BJ (cell line): ENCODE measurements at regions not wholly inside any gene's neighbourhood (a gene's known extent, or its start where the extent isn't known, plus 50 kb on each side); places are given as distances from the start of the nearest gene placed in this dataset.

Experiments
- CTCF ChIA-PET: fragments of 350-600 bp; formaldehyde crosslinking; extraction: SDS; loops from one replicate; lab custom pipeline; 2021; ENCODE audit warnings: antibody characterized with exemption, inconsistent platforms; lab: Yijun Ruan, JAX
- POLR2A ChIA-PET: fragments of 300-600 bp; sonication (Branson Sonifier 250); formaldehyde crosslinking; extraction: SDS; loops from one replicate; lab custom pipeline; 2021; ENCODE audit warnings: antibody characterized with exemption; lab: Charles Lee
- DNase-seq: peaks from one replicate; pipeline ENCODE4 v3.0.0-alpha.2; 2011; ENCODE audit warnings: low read depth
- H3K27me3 ChIP-seq: 2 replicates; pipeline ENCODE4 v1.6.0; 2011; ENCODE audit warnings: low read length; ENCODE audit not compliant: control insufficient read depth, insufficient read depth
- H3K36me3 ChIP-seq: 2 replicates; pipeline ENCODE4 v1.5.1; 2011; ENCODE audit warnings: low read length; ENCODE audit not compliant: control insufficient read depth, insufficient read depth
- H3K4me3 ChIP-seq: 2 replicates; pipeline ENCODE4 v1.5.1; 2011; ENCODE audit warnings: low read depth, mild to moderate bottlenecking, control low read depth, low read length
- CTCF ChIP-seq: IDR thresholded peaks from 2 replicates; pipeline ENCODE4 v1.5.1; 2011; ENCODE audit warnings: low read depth, mild to moderate bottlenecking, control low read depth, inconsistent platforms, low read length, moderate library complexity; ENCODE audit not compliant: insufficient read depth

DNA sequence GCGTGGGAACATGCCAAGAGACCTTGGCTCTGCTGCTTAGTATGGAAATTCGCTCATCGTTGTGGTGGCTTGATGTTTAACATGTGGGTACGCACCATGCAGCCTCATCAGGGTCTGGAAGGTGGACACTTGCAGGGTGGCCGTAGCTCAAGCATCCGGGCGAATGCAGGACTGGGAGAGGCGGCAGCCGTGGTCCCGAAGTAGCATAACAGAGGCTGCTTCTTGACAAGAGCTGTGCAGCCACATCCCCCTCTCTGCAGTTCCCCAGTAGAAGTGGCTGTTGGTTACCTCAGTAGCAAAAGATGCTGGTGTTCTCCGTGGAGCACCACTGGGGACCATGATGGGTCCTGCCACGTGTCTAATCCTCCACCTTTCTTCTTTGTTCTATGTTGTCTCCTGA lies 195.0 kb downstream of the THBS2 start:
- no peak for TF ChIP-seq CTCF
- POLR2A ChIA-PET, result no interaction called here
- CTCF ChIA-PET, result no interaction called here
- Histone ChIP-seq H3K4me3 (no peak overlapping the region), H3K36me3 (no peaks in the 10 kb centered on the region), H3K27me3 (no peaks in the 10 kb centered on the region)
- no peak for DNase-seq

DNA sequence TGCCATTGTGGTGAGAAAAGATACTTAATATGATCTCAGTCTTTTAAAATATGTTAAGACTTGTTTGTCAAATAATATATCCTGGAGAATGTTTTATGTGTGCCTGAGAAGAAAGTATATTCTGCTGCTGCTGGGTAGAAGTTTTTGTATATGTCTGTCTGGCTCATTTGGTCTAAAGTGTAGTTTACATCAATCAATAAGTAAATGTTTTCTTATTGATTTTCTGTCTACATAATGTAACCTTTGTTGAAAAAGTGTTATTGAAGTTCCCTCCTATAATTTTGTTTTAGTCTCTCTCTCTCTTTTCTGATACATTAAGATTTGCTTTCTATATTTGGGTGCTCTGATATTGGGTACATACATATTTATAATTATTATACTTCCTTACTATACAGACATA lies 201.2 kb downstream of the THBS2 start:
- TF ChIP-seq CTCF, result no peak
- ChIA-PET CTCF (no interaction called here), POLR2A (no interaction called here)
- H3K27me3 ChIP-seq, result no peaks in the 10 kb centered on the region
- DNase-seq, result no peak
- no peak overlapping the region for H3K4me3 ChIP-seq
- H3K36me3 ChIP-seq, result no peaks in the 10 kb centered on the region

DNA sequence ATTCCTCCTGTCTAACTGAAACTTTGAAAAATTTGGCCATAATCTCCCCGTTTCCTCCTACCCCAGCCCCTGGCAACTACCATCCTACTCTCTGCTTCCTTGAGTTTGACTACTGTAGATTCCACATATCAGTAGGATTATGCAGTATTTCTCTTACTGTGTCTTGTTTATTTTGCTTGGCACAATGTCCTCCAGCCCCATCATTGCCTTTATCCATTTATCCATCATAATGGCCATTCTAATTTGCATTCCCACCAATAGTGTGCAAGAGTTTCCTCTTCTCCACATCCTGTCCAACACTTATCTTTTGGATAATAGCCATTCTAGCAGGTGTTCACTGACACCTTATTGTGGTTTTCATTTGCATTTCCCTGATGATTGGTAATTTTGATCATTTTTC lies 202.3 kb downstream of the THBS2 start:
- Histone ChIP-seq H3K36me3 (no peaks in the 10 kb centered on the region), H3K27me3 (no peaks in the 10 kb centered on the region), H3K4me3 (no peak overlapping the region)
- no peak for DNase-seq
- CTCF ChIA-PET, result no interaction called here
- POLR2A ChIA-PET, result no interaction called here
- TF ChIP-seq CTCF, result no peak

GRCh38 chr6:169048865-169049205 lies 204.8 kb downstream of the THBS2 start:
- Histone ChIP-seq H3K36me3 (no peaks in the 10 kb centered on the region), H3K27me3 (no peaks in the 10 kb centered on the region), H3K4me3 (no peak overlapping the region)
- ChIA-PET CTCF (interaction anchor here (1.4 kb wide), 1 partner anchor 16 kb away, joined by 3 read pairs; no protein-coding TSS in a partner anchor), POLR2A (no interaction called here)
- DNase-seq, result no peak
- TF ChIP-seq CTCF, result no peak

DNA sequence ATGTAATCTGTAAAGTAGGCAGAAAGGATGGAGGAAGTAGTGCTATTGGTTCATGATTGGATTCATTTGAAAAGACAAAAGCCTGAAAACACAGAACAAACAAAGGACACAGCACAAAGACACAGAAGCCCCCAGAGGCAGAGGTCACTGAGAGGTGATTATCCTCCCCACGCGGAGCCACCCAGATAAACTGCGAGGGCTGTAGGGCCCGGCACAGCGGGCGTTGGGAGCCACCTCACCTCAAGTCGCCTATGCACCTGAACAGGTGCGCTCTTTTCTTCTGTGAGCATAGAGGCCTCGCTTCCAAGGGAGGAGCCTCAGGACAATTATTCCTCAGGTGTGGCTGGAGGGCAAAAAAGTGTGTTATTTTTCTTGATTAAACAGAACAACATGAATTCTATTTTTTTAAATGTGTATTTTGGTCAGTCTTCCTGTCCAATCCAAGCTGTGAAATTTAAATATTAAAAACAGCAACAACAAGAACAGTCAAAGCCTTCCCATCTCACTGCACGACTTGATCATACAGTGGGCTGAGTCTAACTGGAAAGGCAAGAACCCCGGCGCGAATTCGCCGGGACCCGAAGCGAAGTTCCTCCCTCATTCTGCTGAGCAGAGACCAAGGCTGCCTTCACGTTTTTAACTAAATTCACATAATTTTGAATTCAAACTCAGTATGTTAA lies 205.3 kb downstream of the THBS2 start:
- ChIA-PET CTCF (interaction anchor here (1.4 kb wide), 1 partner anchor 16 kb away, joined by 3 read pairs; no protein-coding TSS in a partner anchor), POLR2A (no interaction called here)

More for the DNA sequence above, 205.3 kb downstream of the THBS2 start:
- Histone ChIP-seq H3K36me3 (no peaks in the 10 kb centered on the region), H3K4me3 (no peak overlapping the region), H3K27me3 (no peaks in the 10 kb centered on the region)
- DNase-seq, result no peak
- TF ChIP-seq CTCF, result no peak
